IPS DF 4.7 (cell line): ENCODE measurements at regions not wholly inside any gene's neighbourhood (a gene's known extent, or its start where the extent isn't known, plus 50 kb on each side); places are given as distances from the start of the nearest gene placed in this dataset.

Experiments used
- DNase-seq: peaks from one replicate; pipeline ENCODE4 v3.0.0-alpha.2; 2013; ENCODE audit warnings: low spot score; ENCODE audit errors: extremely low read depth

DNA sequence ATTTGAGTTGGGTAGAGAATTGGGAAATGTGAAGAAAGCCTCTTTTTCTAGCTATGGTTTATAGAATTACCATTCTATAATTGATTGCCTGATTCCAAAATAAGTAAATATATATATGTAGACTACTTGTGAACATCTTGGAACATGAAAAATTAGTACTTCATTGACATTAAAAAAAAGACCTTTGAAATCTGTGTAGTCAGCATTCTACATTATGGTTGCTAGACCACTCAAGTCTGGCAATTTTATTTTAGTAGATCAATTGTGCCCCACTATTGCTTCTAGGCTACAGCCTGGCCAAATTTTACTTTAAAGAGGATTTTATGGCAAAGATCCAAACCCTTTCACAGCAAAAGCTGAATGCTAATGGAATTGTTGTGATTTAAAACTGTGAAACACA lies 279.8 kb downstream of the IKZF2 start:
- no peak for DNase-seq

- no peak for DNase-seq
These were observed 287.2 kb downstream of the IKZF2 start for GRCh38 chr2:212864186-212864585.

DNA sequence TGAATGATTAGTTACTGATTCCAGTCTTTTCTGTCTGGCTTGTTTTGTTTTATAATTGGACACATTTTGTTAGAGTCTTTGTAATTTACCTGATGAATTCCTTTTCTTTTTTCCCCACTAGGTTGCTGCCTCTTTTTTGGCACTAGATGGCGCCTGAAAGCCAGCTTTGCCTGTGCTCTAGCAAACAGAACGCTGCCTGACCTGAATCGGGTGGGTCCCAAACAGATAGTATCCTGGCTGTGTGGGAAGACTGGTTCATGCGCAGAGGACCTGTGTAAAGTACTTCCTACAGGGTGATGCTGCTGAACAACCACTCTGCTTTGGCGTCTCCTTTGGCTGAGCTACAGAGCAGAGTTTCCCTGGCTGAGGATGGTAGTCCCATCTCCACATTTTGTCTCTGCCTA lies 288.2 kb downstream of the IKZF2 start:
- peak; percentile 53 for DNase-seq

GRCh38 chr2:212858496-212858895 lies 292.9 kb downstream of the IKZF2 start:
- no peak for DNase-seq

- DNase-seq, result no peak
These were observed 296.6 kb downstream of the IKZF2 start for GRCh38 chr2:212854771-212855170.

- no peak for DNase-seq
These were observed 297.3 kb downstream of the IKZF2 start for GRCh38 chr2:212854116-212854515.

- DNase-seq, result no peak
These were observed 305.5 kb downstream of the IKZF2 start for GRCh38 chr2:212845941-212846340.

GRCh38 chr2:212843409-212844199 lies 305.0 kb upstream of the ERBB4 start:
- no peak for DNase-seq

GRCh38 chr2:212842544-212843185 lies 304.1 kb upstream of the ERBB4 start:
- no peak for DNase-seq

- no peak for DNase-seq
These were observed 302.9 kb upstream of the ERBB4 start for GRCh38 chr2:212841460-212841859.

DNA sequence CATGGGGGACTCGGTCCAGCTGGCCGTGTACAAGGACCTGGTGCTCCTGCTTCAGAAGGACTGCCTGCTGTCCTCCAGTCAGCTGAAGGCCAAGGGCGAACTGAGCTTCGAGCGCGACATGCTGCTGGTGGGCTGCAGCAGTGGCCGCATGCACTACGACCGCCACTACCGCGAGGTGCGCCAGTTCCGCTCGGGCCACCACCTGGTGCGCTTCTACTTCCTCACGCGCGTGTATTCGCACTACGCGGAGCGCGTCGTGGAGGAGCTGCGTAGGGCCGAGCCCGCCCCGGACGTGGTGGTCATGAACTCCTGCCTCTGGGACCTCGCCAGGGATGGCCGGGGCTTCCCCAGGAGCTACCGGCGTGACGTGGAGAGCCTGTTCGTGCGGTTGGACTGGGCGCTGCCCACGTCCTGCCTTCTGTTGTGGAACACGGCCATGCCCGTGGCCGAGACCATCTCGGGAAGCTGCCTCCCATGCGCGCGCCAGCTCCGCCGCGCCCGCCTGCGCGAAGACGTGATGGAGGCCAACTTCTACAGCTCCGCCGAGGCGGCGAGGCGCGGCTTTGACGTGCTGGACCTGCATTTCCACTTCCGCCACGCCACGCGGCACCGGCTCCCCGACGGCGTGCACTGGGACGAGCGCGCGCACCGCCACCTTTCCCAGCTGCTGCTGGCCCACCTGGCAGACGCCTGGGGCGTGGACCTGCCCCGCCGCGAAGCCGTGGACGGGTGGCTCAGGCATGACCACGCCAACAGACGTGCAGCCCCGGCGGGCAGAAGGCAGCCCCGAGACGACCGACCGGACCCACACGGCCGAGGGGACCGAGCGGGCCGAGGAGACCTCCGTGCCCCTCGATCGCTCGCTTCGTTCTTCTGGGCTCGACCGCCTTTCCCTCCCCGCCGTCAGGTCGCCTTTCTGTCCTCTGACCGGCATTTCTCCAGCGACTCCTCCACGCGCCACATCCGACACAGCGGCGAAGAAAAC lies 293.9 kb upstream of the ERBB4 start:
- no peak for DNase-seq

GRCh38 chr2:212831671-212832199 lies 293.1 kb upstream of the ERBB4 start:
- no peak for DNase-seq

- DNase-seq, result no peak
These were observed 277.7 kb upstream of the ERBB4 start for GRCh38 chr2:212816267-212816666.

DNA sequence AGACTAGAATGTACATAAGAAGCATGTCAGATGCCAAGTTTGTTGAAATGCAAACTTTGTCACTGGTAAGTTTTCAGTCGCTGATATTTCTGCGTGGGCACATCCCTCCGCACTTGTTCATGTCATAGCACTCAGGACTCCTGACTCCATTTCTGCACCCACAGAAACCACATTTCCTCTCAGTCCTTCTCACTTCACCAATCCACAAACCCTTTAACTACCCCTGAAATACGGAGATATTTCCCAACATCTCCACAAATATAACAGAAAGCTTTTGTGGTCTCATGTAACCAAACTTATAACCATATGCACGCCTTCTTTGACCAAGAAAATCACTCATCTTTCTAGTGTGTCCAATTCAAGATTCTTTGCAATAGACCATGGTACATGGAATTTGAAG lies 276.9 kb upstream of the ERBB4 start:
- no peak for DNase-seq

GRCh38 chr2:212814941-212815340 lies 276.3 kb upstream of the ERBB4 start:
- DNase-seq, result no peak

DNA sequence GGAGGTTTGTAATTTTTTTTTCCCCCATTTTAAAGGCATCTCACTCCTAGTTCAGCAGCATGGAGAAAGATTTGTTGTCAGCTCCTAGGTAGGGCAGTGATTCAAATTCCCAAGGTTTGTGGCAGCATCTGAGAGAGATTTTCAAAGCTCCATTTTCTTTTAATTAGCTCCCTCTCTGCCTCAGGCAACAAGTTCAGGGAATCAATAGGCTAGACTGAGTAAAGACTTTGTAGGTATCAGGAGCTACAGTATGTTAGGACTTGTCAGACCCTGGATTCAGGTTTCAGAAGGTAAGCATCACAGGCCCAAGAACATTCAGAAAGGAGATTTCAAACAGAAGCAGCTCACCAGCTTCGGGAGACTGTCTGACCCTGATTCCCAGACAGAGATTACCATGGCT lies 273.3 kb upstream of the ERBB4 start:
- DNase-seq, result no peak

- DNase-seq, result no peak
These were observed 272.6 kb upstream of the ERBB4 start for GRCh38 chr2:212811036-212811805.

DNA sequence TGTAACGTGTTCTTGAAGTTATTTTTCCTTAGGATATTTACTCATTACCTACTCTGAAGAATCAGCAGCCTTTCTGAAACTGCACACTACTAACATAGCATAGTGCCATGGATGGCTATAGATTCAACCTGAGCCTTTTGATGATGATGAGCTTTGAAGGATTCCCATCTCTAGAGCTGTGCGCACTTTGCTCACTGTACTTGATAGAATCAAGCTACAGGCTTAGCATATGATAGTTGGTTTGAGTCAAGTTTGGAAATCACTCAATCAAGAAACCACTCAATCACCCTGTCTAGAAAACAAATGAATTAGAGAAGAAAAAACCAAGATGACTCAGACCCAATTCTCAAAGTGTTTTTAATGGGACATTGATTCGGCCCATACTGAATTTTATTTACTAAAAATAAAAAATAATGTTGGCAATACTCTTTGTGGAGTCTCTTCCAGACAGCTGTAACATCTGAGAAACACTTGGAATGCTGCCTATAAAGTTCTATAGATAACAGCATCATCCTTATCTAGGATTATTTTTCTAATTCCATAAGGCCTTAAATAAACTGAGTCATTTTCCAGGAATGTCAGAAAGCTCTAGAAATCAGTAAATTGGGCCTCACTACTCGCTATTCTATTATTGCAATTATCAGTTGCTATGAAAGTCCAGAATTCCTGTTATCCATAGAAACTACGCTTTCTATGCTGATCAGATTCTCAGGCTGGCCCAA lies 259.0 kb upstream of the ERBB4 start:
- no peak for DNase-seq

GRCh38 chr2:212794471-212794870 lies 255.9 kb upstream of the ERBB4 start:
- no peak for DNase-seq

DNA sequence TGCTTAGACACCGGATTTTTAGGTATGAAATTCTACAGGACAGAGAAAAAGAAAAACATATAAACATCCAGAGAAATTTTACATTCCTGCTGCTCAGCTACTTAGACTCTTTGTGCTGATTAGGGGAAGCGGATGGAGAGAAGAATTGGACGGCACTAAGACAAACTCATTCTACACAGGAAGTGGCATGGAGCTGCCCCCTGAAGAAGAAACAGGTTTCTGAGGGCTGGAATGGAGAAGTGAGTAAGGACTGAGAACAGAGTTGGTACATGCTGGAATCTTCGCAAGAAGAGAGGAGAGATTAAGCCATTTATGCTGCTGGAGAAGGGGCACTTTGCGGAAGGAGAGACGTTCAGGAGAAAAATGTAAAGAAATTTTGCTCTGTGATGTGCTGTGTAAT lies 253.0 kb upstream of the ERBB4 start:
- DNase-seq, result no peak
